ENCODE measurements at regions not wholly inside any gene's neighbourhood (a gene's known extent, or its start where the extent isn't known, plus 50 kb on each side); places are given as distances from the start of the nearest gene placed in this dataset.
"Not testable (repeated sequence)": the region's sequence is repeated elsewhere in the genome, so short reads cannot be mapped to it uniquely, and the experiment has no call there.

DNA sequence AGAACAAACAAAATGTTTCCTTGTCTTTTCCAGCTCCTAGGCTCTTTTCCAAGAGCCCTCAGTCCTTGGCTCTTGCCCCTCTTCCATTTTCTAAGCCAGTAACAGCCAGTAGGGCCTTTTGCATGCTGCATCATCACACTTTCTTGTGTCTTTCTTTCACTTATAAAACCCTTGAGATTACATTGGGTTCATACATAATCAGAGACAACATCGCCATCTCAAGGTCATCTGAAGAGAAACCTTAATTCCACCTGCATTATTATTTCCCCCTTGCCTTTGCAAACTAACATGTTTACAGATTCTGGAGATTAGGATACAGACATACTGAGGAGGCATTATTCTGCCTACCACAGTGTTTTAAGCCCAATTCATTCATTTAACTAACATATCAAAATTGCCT is 697.3 kb downstream of the TRIB2 start:
- no peak for ATAC-seq (replicated peaks; ENCODE audit: extremely low read depth, poor library complexity, severe bottlenecking)
- H3K36me3 Mint-ChIP-seq (ENCODE audit: insufficient read depth), result no peaks in the 10 kb centered on the region
- H3K27ac Mint-ChIP-seq (ENCODE audit: low read depth), result no peak overlapping the region
- DNase-seq (ENCODE audit: low spot score in 2 of 2), result no peak
- no peak overlapping the region for H3K4me3 Mint-ChIP-seq
- H3K4me1 Mint-ChIP-seq, result no peaks in the 10 kb centered on the region
- H3K27me3 Mint-ChIP-seq, result no peaks in the 10 kb centered on the region
- peaks cover 12% of the 10 kb centered on the region for H3K9me3 Mint-ChIP-seq

DNA sequence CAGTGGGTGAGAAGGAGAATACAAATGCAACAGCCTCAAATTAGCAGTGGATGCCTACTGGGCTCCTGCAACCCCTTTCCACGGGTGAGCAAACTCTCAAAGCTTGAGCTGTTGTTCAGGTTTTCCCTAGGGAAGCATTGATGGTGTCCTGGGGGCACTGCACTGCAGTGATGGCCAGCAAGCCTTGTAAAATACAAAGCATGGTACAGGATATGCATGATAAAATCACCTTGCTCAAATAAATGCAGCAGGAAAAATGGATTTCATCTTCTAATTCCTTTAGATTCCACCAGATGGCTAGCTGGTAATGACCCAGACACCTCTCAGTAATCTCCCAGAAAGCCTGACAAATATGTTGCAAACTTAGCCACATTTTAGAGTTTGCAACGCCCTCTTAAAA is 698.2 kb downstream of the TRIB2 start:
- DNase-seq (ENCODE audit: low spot score in 2 of 2) (no peak), ATAC-seq (replicated peaks; ENCODE audit: extremely low read depth, poor library complexity, severe bottlenecking) (no peak)
- Mint-ChIP-seq H3K36me3 (ENCODE audit: insufficient read depth) (no peaks in the 10 kb centered on the region), H3K4me3 (no peak overlapping the region), H3K9me3 (peaks cover 12% of the 10 kb centered on the region), H3K27me3 (no peaks in the 10 kb centered on the region), H3K27ac (ENCODE audit: low read depth) (no peak overlapping the region), H3K4me1 (no peaks in the 10 kb centered on the region)

DNA sequence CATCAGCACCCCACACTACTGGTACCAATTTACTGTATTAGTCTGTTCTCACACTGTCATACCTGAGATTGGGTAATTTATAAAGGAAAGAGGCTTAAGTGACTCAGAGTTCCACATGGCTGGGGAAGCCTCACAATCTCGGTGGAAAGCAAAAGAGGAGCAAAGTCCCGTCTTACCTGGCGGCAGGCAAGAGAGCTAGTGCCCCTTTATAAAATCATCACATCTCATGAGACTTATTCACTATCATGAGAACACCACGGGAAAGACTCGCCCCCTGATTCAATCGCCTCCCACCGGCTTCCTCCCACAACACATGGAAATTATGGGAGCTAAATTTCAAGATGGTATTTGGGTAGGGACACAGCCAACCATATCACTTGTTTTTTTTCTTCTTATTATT is 717.2 kb downstream of the TRIB2 start:
- Mint-ChIP-seq H3K9me3 (peaks cover 24% of the 10 kb centered on the region), H3K27me3 (no peaks in the 10 kb centered on the region), H3K36me3 (ENCODE audit: insufficient read depth) (no peaks in the 10 kb centered on the region), H3K4me1 (no peaks in the 10 kb centered on the region), H3K27ac (ENCODE audit: low read depth) (no peak overlapping the region), H3K4me3 (no peak overlapping the region)
- no peak for ATAC-seq (replicated peaks; ENCODE audit: extremely low read depth, poor library complexity, severe bottlenecking)
- DNase-seq (ENCODE audit: low spot score in 2 of 2), result no peak

DNA sequence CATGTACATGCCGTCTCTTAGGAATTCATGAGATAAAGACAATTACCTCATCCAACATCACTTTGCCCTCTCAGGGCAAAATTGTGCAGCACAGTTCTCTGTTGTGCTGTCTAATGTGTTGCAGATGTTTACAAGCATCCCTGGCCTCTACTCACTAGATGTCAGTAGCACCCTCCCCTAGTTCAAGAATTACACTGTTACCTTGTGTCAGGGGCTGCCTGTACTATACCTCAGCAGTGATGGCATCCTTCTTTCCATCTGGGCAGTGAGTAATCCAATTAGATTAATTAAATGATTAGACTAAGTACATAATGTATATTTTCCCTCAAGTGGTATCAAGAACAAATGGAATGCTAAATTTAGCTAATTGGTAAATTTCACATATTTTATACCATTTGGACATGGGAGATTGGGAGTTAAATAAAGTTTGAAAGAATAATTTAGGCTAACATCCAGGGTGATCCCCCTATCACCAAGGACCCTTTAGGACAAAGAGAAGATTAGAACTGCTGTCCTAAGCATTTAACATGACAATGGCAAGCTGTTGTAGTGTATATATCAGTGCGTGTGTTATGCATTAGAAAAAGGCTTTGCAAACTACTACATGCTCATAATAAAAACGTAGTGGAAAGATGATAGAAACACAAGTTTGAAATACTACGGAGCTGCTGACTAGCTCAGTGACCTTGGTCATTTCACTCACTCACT is 727.0 kb downstream of the TRIB2 start:
- H3K9me3 Mint-ChIP-seq; ATAC-seq (replicated peaks; ENCODE audit: extremely low read depth, poor library complexity, severe bottlenecking); H3K4me3 Mint-ChIP-seq; H3K4me1 Mint-ChIP-seq; H3K27ac Mint-ChIP-seq (ENCODE audit: low read depth); H3K36me3 Mint-ChIP-seq (ENCODE audit: insufficient read depth); DNase-seq (ENCODE audit: low spot score in 2 of 2); H3K27me3 Mint-ChIP-seq: not testable (repeated sequence)

DNA sequence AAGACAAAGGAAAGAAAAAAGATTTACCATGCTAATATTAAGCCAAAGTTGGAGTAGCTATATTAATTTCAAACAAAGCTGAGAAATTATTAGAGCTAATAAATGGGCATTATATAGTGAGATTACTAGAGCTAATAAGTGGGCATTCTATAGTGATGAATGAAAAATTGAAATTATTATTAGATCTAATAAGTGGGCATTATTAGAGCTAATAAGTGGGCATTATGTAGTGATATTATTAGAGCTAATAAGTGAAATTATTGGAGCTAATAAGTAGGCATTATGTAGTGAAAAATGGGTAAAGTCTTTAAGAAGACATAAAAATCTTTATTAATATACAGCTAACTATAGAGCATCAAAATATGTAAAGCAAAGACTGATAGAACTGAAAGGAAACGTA is 745.7 kb downstream of the TRIB2 start:
- H3K9me3 Mint-ChIP-seq, result peaks cover 13% of the 10 kb centered on the region
- no peaks in the 10 kb centered on the region for H3K27me3 Mint-ChIP-seq
- no peaks in the 10 kb centered on the region for H3K36me3 Mint-ChIP-seq (ENCODE audit: insufficient read depth)
- DNase-seq (ENCODE audit: low spot score in 2 of 2) (no peak), ATAC-seq (replicated peaks; ENCODE audit: extremely low read depth, poor library complexity, severe bottlenecking) (no peak)
- no peaks in the 10 kb centered on the region for H3K4me1 Mint-ChIP-seq
- H3K27ac Mint-ChIP-seq (ENCODE audit: low read depth), result no peak overlapping the region
- no peak overlapping the region for H3K4me3 Mint-ChIP-seq

DNA sequence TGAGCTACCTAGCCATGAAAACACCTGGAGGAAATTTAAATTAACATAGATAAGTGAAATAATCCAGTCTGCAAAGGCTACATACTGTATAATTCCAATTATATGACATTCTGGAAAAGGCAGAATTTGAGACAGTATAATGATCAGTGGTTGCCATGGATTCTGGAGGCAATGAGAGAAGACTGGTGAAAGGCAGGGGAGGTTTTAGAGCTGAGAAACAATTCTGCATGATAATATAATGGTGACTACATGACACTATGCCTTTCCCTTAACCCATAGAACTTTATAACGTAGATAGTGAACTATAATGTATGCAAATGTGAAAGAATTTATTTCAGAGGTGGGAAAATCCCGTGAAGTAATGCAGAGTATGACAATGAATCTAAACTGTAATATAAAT is 749.3 kb downstream of the TRIB2 start:
- Mint-ChIP-seq H3K36me3 (ENCODE audit: insufficient read depth) (no peaks in the 10 kb centered on the region), H3K27ac (ENCODE audit: low read depth) (no peak overlapping the region), H3K9me3 (peaks cover 20% of the 10 kb centered on the region), H3K27me3 (no peaks in the 10 kb centered on the region), H3K4me3 (no peak overlapping the region), H3K4me1 (no peaks in the 10 kb centered on the region)
- ATAC-seq (replicated peaks; ENCODE audit: extremely low read depth, poor library complexity, severe bottlenecking) (no peak), DNase-seq (ENCODE audit: low spot score in 2 of 2) (no peak)

DNA sequence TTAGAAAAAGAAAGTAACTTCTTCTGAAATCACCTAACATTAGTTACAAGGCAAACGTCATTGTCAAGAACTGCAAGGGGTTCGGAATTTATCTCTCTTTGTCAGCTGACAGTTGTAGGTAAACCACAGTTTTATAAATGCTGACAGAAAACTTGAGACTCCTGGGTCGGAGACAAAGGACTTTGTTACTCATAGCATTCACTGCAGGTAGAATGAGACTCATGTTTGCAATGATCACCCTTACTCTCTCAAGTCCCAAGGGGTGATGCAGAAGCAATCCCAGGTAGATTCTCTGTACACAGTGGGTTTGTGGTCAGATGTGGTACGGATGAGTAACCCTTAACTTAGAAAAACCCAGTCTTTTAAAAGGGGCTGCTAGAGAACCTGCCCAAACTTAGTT is 757.8 kb downstream of the TRIB2 start:
- Mint-ChIP-seq H3K4me1 (no peaks in the 10 kb centered on the region), H3K4me3 (no peak overlapping the region), H3K9me3 (peaks cover 4% of the 10 kb centered on the region), H3K27me3 (no peaks in the 10 kb centered on the region), H3K36me3 (ENCODE audit: insufficient read depth) (no peaks in the 10 kb centered on the region), H3K27ac (ENCODE audit: low read depth) (no peak overlapping the region)
- no peak for ATAC-seq (replicated peaks; ENCODE audit: extremely low read depth, poor library complexity, severe bottlenecking)
- DNase-seq (ENCODE audit: low spot score in 2 of 2), result no peak

DNA sequence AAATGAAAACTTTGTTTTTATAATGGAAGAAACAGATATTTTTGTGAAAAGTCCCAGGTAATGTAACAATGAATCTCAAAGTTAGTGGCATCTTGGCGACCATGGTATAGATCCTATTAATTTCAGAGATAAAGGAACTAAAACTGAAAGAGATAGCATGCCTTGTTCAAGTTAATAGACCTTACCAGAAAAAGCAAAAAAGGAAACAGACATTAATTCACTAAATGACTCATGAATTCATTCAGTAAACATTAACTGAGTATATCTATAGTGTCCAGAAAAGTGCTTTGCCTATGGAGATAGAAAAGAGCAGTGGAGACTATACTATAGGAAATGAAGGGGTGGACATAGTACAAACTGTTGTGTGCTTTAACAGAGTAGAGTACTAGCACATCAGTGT is 763.3 kb downstream of the TRIB2 start:
- DNase-seq (ENCODE audit: low spot score in 2 of 2) (no peak), ATAC-seq (replicated peaks; ENCODE audit: extremely low read depth, poor library complexity, severe bottlenecking) (no peak)
- H3K27ac Mint-ChIP-seq (ENCODE audit: low read depth), result no peak overlapping the region
- peaks cover 4% of the 10 kb centered on the region for H3K9me3 Mint-ChIP-seq
- H3K4me3 Mint-ChIP-seq, result no peak overlapping the region
- H3K4me1 Mint-ChIP-seq, result no peaks in the 10 kb centered on the region
- no peaks in the 10 kb centered on the region for H3K27me3 Mint-ChIP-seq
- H3K36me3 Mint-ChIP-seq (ENCODE audit: insufficient read depth), result no peaks in the 10 kb centered on the region

DNA sequence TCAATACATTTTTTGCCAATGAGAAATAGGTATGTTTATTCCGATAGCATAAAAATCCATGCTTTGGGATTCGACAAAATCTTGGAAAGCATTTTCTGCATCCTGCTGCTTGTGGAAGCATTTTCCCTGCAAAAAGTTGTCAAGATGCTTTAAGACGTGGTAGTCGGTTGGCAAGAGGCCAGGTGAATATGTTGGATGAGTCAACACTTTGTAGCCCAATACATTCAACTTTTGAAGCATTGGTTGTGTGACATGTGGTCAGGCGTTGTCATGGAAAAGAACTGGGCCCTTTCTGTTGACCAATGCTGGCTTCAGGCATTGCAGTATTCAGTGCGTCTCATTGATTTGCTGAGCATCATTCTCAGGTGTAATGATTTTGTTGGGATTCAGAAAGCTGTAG is 764.5 kb downstream of the TRIB2 start:
- ATAC-seq (replicated peaks; ENCODE audit: extremely low read depth, poor library complexity, severe bottlenecking), result no peak
- H3K9me3 Mint-ChIP-seq, result peaks cover 4% of the 10 kb centered on the region
- no peaks in the 10 kb centered on the region for H3K36me3 Mint-ChIP-seq (ENCODE audit: insufficient read depth)

DNA sequence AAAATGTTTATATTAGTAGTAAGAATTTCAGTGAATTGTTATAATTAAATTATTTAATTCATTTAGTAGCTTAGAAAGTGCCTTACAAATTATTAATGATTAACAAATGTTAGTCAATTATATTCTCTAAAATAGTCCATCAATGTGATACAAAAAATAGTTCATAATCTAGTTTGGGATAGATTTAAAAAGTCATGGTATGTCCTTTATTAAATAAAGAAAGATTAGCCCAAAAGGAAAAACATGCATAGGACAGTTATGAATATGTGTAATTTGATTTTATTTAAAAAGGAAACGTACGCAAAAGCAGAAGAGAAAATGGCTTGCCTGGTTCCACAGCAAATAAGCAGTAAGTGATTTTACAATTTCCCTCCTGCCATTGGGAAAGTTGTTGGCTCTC is 768.5 kb downstream of the TRIB2 start:
- H3K36me3 Mint-ChIP-seq (ENCODE audit: insufficient read depth), result no peaks in the 10 kb centered on the region
- no peaks in the 10 kb centered on the region for H3K4me1 Mint-ChIP-seq
- H3K9me3 Mint-ChIP-seq, result no peaks in the 10 kb centered on the region
- H3K27me3 Mint-ChIP-seq, result no peaks in the 10 kb centered on the region
- H3K4me3 Mint-ChIP-seq, result no peak overlapping the region
- ATAC-seq (replicated peaks; ENCODE audit: extremely low read depth, poor library complexity, severe bottlenecking) (no peak), DNase-seq (ENCODE audit: low spot score in 2 of 2) (no peak)
- no peak overlapping the region for H3K27ac Mint-ChIP-seq (ENCODE audit: low read depth)

More for the DNA sequence above, 764.5 kb downstream of the TRIB2 start:
- DNase-seq (ENCODE audit: low spot score in 2 of 2), result no peak
- Mint-ChIP-seq H3K4me3 (no peak overlapping the region), H3K27ac (ENCODE audit: low read depth) (no peak overlapping the region), H3K4me1 (no peaks in the 10 kb centered on the region), H3K27me3 (no peaks in the 10 kb centered on the region)

DNA sequence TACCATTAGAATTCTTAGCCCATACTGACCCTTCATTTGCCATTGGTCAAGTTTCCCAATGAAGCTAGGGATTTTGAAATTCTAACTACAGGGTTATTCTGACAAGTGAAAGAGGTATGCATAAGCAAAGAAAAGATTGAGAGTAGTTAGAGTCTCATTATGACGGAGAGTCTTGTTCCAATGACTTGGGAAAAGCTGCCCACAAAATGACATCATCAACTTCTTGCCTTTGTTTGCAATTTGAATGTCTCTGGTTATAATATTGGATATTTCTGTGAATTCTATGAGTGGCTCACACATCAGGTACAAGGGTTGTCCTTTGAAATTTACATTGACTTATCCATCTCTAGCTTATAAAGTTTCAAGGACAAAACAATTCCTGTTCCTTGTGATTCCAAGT is 772.2 kb downstream of the TRIB2 start:
- Mint-ChIP-seq H3K4me3 (no peak overlapping the region), H3K4me1 (no peaks in the 10 kb centered on the region), H3K27me3 (no peaks in the 10 kb centered on the region), H3K36me3 (ENCODE audit: insufficient read depth) (no peaks in the 10 kb centered on the region), H3K27ac (ENCODE audit: low read depth) (no peak overlapping the region), H3K9me3 (peaks cover 6% of the 10 kb centered on the region)
- DNase-seq (ENCODE audit: low spot score in 2 of 2), result no peak
- ATAC-seq (replicated peaks; ENCODE audit: extremely low read depth, poor library complexity, severe bottlenecking), result no peak

DNA sequence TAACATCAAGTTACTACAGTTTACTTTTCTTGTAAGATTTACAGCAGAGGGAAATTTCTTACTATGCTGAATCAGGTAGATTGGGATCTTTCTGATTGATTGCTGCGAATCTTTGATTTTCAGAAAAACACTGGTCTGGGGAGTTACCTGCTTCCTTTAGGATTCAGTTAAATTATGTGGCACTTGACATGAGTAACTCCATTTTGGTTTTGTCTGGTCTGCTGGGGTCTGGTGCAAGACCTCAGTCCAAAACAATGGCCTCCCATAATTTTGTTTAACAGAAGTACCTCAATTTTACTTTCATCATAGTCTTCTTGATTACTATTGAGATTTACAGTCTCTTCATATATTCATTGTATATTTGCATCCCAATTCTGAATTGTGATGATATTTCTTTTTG is 775.5 kb downstream of the TRIB2 start:
- Mint-ChIP-seq H3K36me3 (ENCODE audit: insufficient read depth) (no peaks in the 10 kb centered on the region), H3K27ac (ENCODE audit: low read depth) (no peak overlapping the region), H3K4me1 (no peaks in the 10 kb centered on the region), H3K9me3 (peaks cover 18% of the 10 kb centered on the region), H3K4me3 (no peak overlapping the region), H3K27me3 (no peaks in the 10 kb centered on the region)
- no peak for ATAC-seq (replicated peaks; ENCODE audit: extremely low read depth, poor library complexity, severe bottlenecking)
- no peak for DNase-seq (ENCODE audit: low spot score in 2 of 2)

DNA sequence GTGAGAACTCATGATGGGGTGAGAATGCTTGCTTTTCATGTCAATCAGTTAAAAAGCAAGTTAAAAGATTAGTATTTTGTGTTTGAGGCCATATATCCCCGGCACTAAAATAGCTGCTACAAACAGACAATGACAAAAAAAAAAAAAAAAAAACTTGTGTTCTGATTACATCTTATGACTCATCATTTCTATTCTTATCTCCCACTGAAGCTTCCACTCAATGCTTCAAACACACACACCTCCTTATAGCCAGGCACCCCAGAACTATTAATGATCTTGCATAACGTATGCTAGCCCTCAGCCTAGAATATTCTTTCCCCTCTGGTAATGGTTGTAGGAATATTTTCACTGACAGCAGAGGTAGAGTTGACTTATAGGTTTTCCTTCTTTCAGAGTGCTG is 778.3 kb downstream of the TRIB2 start:
- no peaks in the 10 kb centered on the region for H3K4me1 Mint-ChIP-seq
- H3K4me3 Mint-ChIP-seq, result no peak overlapping the region
- no peak overlapping the region for H3K27ac Mint-ChIP-seq (ENCODE audit: low read depth)
- no peak for DNase-seq (ENCODE audit: low spot score in 2 of 2)
- H3K27me3 Mint-ChIP-seq, result no peaks in the 10 kb centered on the region
- no peaks in the 10 kb centered on the region for H3K36me3 Mint-ChIP-seq (ENCODE audit: insufficient read depth)
- ATAC-seq (replicated peaks; ENCODE audit: extremely low read depth, poor library complexity, severe bottlenecking), result no peak
- H3K9me3 Mint-ChIP-seq, result peaks cover 18% of the 10 kb centered on the region

DNA sequence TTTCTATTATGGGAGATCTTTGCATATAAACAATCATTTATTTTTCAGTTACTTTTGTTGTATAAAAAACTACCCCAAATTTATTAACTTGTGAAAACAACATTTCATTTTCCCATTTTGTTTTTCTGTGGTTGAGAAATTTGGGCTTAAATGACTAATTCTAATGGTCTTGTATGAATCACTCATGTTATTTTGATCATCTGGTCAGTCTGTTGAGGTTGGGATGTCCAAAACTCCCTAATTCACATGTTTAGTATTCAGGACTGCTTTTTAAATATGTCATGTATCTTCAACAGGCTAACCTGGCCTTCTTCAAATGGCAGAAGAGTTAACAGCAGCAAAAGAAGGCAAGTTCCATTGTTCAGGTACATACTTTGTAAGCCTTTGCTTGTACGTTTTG is 788.1 kb downstream of the TRIB2 start:
- Mint-ChIP-seq H3K9me3 (peaks cover 23% of the 10 kb centered on the region), H3K27me3 (no peaks in the 10 kb centered on the region), H3K36me3 (ENCODE audit: insufficient read depth) (no peaks in the 10 kb centered on the region), H3K4me3 (no peak overlapping the region), H3K4me1 (no peaks in the 10 kb centered on the region), H3K27ac (ENCODE audit: low read depth) (no peak overlapping the region)
- no peak for DNase-seq (ENCODE audit: low spot score in 2 of 2)
- ATAC-seq (replicated peaks; ENCODE audit: extremely low read depth, poor library complexity, severe bottlenecking), result no peak

Data from central memory CD8-positive, alpha-beta T cell (primary cell).